ENCODE measurements at regions not wholly inside any gene's neighbourhood (a gene's known extent, or its start where the extent isn't known, plus 50 kb on each side); places are given as distances from the start of the nearest gene placed in this dataset.

GRCh38 chr15:61681676-61682075, 378.6 kb downstream of the VPS13C start:
- no peaks in the 10 kb centered on the region for H3K79me2 ChIP-seq (ENCODE audit: control insufficient read depth, insufficient read depth, low read length)
- H3K9me1 ChIP-seq (ENCODE audit: control insufficient read depth, extremely low read depth, insufficient read depth, low read length) = no peaks in the 10 kb centered on the region
- no peak overlapping the region for H3K4me3 ChIP-seq (ENCODE audit: control insufficient read depth in 2 of 3, extremely low read depth in 1 of 3, insufficient read depth in 2 of 3, low read depth in 1 of 3, low read length in 3 of 3)
- H2AFZ ChIP-seq (ENCODE audit: control insufficient read depth, low read length) = no peak overlapping the region
- H3K4me2 ChIP-seq (ENCODE audit: control insufficient read depth, extremely low read depth, insufficient read depth, low read depth, low read length) = no peak overlapping the region
- no peaks in the 10 kb centered on the region for H3K36me3 ChIP-seq (ENCODE audit: control insufficient read depth in 2 of 2, extremely low read depth in 1 of 2, insufficient read depth in 2 of 2, low read length in 2 of 2)
- dilution Hi-C loops (cut with MboI; ENCODE audit: extremely low pct_ligation_motif_present, low sequenced_read_pairs) = no loop called here
- FAIRE-seq (no peak), DNase-seq (ENCODE audit: low read depth, low spot score) (no peak)
- peaks cover 3% of the 10 kb centered on the region for H3K27me3 ChIP-seq (ENCODE audit: control insufficient read depth, extremely low read depth, insufficient read depth, low read length)
- no peak overlapping the region for H3K27ac ChIP-seq (ENCODE audit: control insufficient read depth, insufficient read depth, low read length)
- H3K4me1 ChIP-seq (ENCODE audit: control insufficient read depth, extremely low read depth, insufficient read depth, low read length) = no peaks in the 10 kb centered on the region
- H3K9me3 ChIP-seq (ENCODE audit: control insufficient read depth, low read depth, low read length) = no peaks in the 10 kb centered on the region
- no peak overlapping the region for H3K9ac ChIP-seq (ENCODE audit: control insufficient read depth, extremely low read depth, insufficient read depth, low read length)
- TF ChIP-seq CTCF (optimal IDR thresholded peaks at IDR 0.05 in 1 of 3, IDR thresholded peaks at IDR 0.05 in 1 of 3, conservative IDR thresholded peaks at IDR 0.05 in 1 of 3; ENCODE audit: extremely low read depth in 1 of 3, insufficient read depth in 2 of 3, low read length in 3 of 3) (no peak), EZH2 (IDR thresholded peaks at IDR 0.05; ENCODE audit: low read length) (no peak)
- H4K20me1 ChIP-seq (ENCODE audit: control insufficient read depth, extremely low read depth, insufficient read depth, low read length) = no peaks in the 10 kb centered on the region

- Histone ChIP-seq H3K9me3 (ENCODE audit: control insufficient read depth, low read depth, low read length) (no peaks in the 10 kb centered on the region), H3K27me3 (ENCODE audit: control insufficient read depth, extremely low read depth, insufficient read depth, low read length) (peaks cover 3% of the 10 kb centered on the region), H2AFZ (ENCODE audit: control insufficient read depth, low read length) (no peak overlapping the region), H3K9ac (ENCODE audit: control insufficient read depth, extremely low read depth, insufficient read depth, low read length) (no peak overlapping the region), H3K4me1 (ENCODE audit: control insufficient read depth, extremely low read depth, insufficient read depth, low read length) (no peaks in the 10 kb centered on the region), H3K4me3 (ENCODE audit: control insufficient read depth in 2 of 3, extremely low read depth in 1 of 3, insufficient read depth in 2 of 3, low read depth in 1 of 3, low read length in 3 of 3) (no peak overlapping the region), H3K27ac (ENCODE audit: control insufficient read depth, insufficient read depth, low read length) (no peak overlapping the region), H3K9me1 (ENCODE audit: control insufficient read depth, extremely low read depth, insufficient read depth, low read length) (no peaks in the 10 kb centered on the region), H3K79me2 (ENCODE audit: control insufficient read depth, insufficient read depth, low read length) (no peaks in the 10 kb centered on the region), H3K4me2 (ENCODE audit: control insufficient read depth, extremely low read depth, insufficient read depth, low read depth, low read length) (no peak overlapping the region), H4K20me1 (ENCODE audit: control insufficient read depth, extremely low read depth, insufficient read depth, low read length) (no peaks in the 10 kb centered on the region), H3K36me3 (ENCODE audit: control insufficient read depth in 2 of 2, extremely low read depth in 1 of 2, insufficient read depth in 2 of 2, low read length in 2 of 2) (no peaks in the 10 kb centered on the region)
- dilution Hi-C loops (cut with MboI; ENCODE audit: extremely low pct_ligation_motif_present, low sequenced_read_pairs) = no loop called here
- FAIRE-seq (no peak), DNase-seq (ENCODE audit: low read depth, low spot score) (no peak)
- TF ChIP-seq CTCF (optimal IDR thresholded peaks at IDR 0.05 in 1 of 3, IDR thresholded peaks at IDR 0.05 in 1 of 3, conservative IDR thresholded peaks at IDR 0.05 in 1 of 3; ENCODE audit: extremely low read depth in 1 of 3, insufficient read depth in 2 of 3, low read length in 3 of 3) (no peak), EZH2 (IDR thresholded peaks at IDR 0.05; ENCODE audit: low read length) (no peak)
These were observed 379.2 kb downstream of the VPS13C start for GRCh38 chr15:61681038-61681418.

All from keratinocyte (primary cell).